ENCODE measurements at regions not wholly inside any gene's neighbourhood (a gene's known extent, or its start where the extent isn't known, plus 50 kb on each side); places are given as distances from the start of the nearest gene placed in this dataset.

DNA sequence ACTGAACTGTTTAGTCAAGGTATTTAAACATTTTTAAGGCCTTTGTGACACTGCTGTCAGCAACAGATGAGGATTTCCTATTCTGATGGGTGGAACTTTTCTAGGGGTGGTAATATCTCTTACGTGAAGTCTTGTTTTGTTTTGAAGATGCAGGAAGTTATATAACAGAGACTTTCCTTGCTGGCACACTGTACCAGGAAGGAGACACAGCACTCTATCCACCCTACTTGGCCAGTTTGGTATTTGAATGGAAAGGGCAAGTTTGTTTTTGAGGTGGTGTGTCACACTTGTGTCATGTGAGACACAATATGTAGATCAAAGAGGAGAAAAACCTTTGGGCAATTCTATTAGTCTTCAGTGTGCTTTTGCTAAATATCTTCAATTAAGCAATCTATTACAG, 51.6 kb upstream of the SRP54 start:
- H3K27me3 Mint-ChIP-seq, result no peaks in the 10 kb centered on the region
- peak; percentile 42 to 82 for ATAC-seq (replicated peaks)
- peaks cover 5 to 12% of the 10 kb centered on the region in 2 donors for H3K4me1 Mint-ChIP-seq
- peak overlapping the region in 1 of 2 donors; percentile 34 for H3K4me3 Mint-ChIP-seq
- H3K9me3 Mint-ChIP-seq, result no peaks in the 10 kb centered on the region
- DNase-seq, result no peak
- peaks cover 0 to 3% of the 10 kb centered on the region in 2 donors for H3K36me3 Mint-ChIP-seq
- H3K27ac Mint-ChIP-seq, result no peak overlapping the region

GRCh38 chr14:34930591-34931091, 52.2 kb upstream of the SRP54 start:
- Mint-ChIP-seq H3K9me3 (no peaks in the 10 kb centered on the region), H3K27me3 (no peaks in the 10 kb centered on the region), H3K4me1 (peaks cover 5 to 12% of the 10 kb centered on the region in 2 donors), H3K27ac (no peak overlapping the region), H3K4me3 (no peak overlapping the region), H3K36me3 (peaks cover 0 to 3% of the 10 kb centered on the region in 2 donors)
- ATAC-seq (replicated peaks) (peak; percentile 46 to 76), DNase-seq (no peak)

DNA sequence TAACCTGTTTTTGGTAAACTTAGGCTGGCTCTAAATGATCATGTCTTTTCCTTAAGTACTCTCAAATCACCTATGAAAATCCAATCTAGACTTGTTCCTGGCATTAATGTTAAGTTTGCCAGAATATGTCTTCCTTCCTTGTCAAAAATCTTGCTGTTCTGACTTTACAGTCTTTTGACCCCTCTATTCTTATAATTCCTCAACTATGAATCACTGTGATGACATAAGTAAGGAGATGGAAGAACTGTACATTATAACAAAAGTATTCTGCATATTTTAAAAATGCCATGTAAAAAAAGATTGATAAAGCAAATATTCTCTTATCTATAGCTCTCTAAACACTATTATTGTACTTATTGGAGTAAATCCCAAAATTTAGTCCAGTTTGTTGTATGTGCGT, 51.4 kb upstream of the BAZ1A start:
- no peak overlapping the region for H3K27ac Mint-ChIP-seq
- H3K4me3 Mint-ChIP-seq, result no peak overlapping the region
- H3K9me3 Mint-ChIP-seq, result peaks cover 0 to 2% of the 10 kb centered on the region in 2 donors
- H3K4me1 Mint-ChIP-seq, result peaks cover 5 to 12% of the 10 kb centered on the region in 2 donors
- ATAC-seq (replicated peaks) (no peak), DNase-seq (no peak)
- peaks cover 2 to 3% of the 10 kb centered on the region in 2 donors for H3K36me3 Mint-ChIP-seq
- no peaks in the 10 kb centered on the region for H3K27me3 Mint-ChIP-seq
